ENCODE measurements at regions not wholly inside any gene's neighbourhood (a gene's known extent, or its start where the extent isn't known, plus 50 kb on each side); places are given as distances from the start of the nearest gene placed in this dataset.
A peak's percentile ranks its signal among the peaks of the same experiment; 100 is the strongest.

- DNase-seq = no peak
Observed at GRCh38 chr9:11003836-11004235, 391.0 kb upstream of the PTPRD start.

- no peak for DNase-seq
Observed at GRCh38 chr9:11011696-11012095, 398.9 kb upstream of the PTPRD start.

GRCh38 chr9:11016081-11016480, 403.3 kb upstream of the PTPRD start:
- no peak for DNase-seq

GRCh38 chr9:11023201-11023600, 410.4 kb upstream of the PTPRD start:
- DNase-seq = no peak

- no peak for DNase-seq
Observed at GRCh38 chr9:11025775-11026174, 413.0 kb upstream of the PTPRD start.

GRCh38 chr9:11038366-11038765, 425.6 kb upstream of the PTPRD start:
- no peak for DNase-seq

GRCh38 chr9:11039006-11039405, 426.2 kb upstream of the PTPRD start:
- DNase-seq = no peak

GRCh38 chr9:11045589-11045988, 432.8 kb upstream of the PTPRD start:
- DNase-seq = no peak

GRCh38 chr9:11063263-11063662, 450.5 kb upstream of the PTPRD start:
- DNase-seq = no peak

GRCh38 chr9:11064909-11065308, 452.1 kb upstream of the PTPRD start:
- DNase-seq = peak; percentile 28

- no peak for DNase-seq
Observed at GRCh38 chr9:11072176-11072575, 459.4 kb upstream of the PTPRD start.

- DNase-seq = no peak
Observed at GRCh38 chr9:11086561-11086960, 473.8 kb upstream of the PTPRD start.

GRCh38 chr9:11088821-11089374, 476.1 kb upstream of the PTPRD start:
- no peak for DNase-seq

GRCh38 chr9:11092974-11093373, 480.2 kb upstream of the PTPRD start:
- no peak for DNase-seq

- no peak for DNase-seq
Observed at GRCh38 chr9:11097020-11097419, 484.2 kb upstream of the PTPRD start.

GRCh38 chr9:11103525-11103924, 490.7 kb upstream of the PTPRD start:
- DNase-seq = peak; percentile 90

- no peak for DNase-seq
Observed at GRCh38 chr9:11107196-11107595, 494.4 kb upstream of the PTPRD start.

GRCh38 chr9:11128156-11128555, 515.4 kb upstream of the PTPRD start:
- no peak for DNase-seq

GRCh38 chr9:11135851-11136250, 523.0 kb upstream of the PTPRD start:
- no peak for DNase-seq

GRCh38 chr9:11141357-11141756, 528.6 kb upstream of the PTPRD start:
- no peak for DNase-seq

- DNase-seq = no peak
Observed at GRCh38 chr9:11142965-11143738, 530.4 kb upstream of the PTPRD start.

- DNase-seq = peak; percentile 12
Observed at GRCh38 chr9:11144746-11145145, 531.9 kb upstream of the PTPRD start.

- no peak for DNase-seq
Observed at GRCh38 chr9:11148189-11148588, 535.4 kb upstream of the PTPRD start.

GRCh38 chr9:11149065-11149464, 536.3 kb upstream of the PTPRD start:
- DNase-seq = peak; percentile 1

- DNase-seq = no peak
Observed at GRCh38 chr9:11158063-11158462, 545.3 kb upstream of the PTPRD start.
